ENCODE measurements at regions not wholly inside any gene's neighbourhood (a gene's known extent, or its start where the extent isn't known, plus 50 kb on each side); places are given as distances from the start of the nearest gene placed in this dataset.

- TF ChIP-seq CTCF (IDR thresholded peaks at IDR 0.05), result no peak
- no peaks in the 10 kb centered on the region for H3K4me1 ChIP-seq (ENCODE audit: insufficient read depth, low read length)
- H3K27ac Mint-ChIP-seq, result no peak overlapping the region
- ChIA-PET POLR2A (no interaction called here), CTCF (no interaction called here)
- H3K4me3 ChIP-seq (ENCODE audit: low read length), result no peak overlapping the region
- no peaks in the 10 kb centered on the region for H3K27me3 Mint-ChIP-seq
- intact Hi-C loops (cut with DNase I, micrococcal nuclease), result no loop called here
- DNase-seq (peak in 3 of 14 experiments; percentile 21 to 43 (median 36)), ATAC-seq (ENCODE audit: poor library complexity) (peak; percentile 29)
- peaks cover 22% of the 10 kb centered on the region for H3K4me1 Mint-ChIP-seq (ENCODE audit: low read depth)
- peaks cover 2% of the 10 kb centered on the region for H3K9me3 Mint-ChIP-seq
- no peaks in the 10 kb centered on the region for H3K36me3 Mint-ChIP-seq (ENCODE audit: low read depth)
- no peaks in the 10 kb centered on the region for H3K36me3 ChIP-seq (ENCODE audit: insufficient read depth, low read length)
- H3K27me3 ChIP-seq (ENCODE audit: control insufficient read depth in 1 of 2, insufficient read depth in 2 of 2, low read length in 2 of 2), result no peaks in the 10 kb centered on the region
- H3K4me3 Mint-ChIP-seq, result no peak overlapping the region
- H3K9me3 ChIP-seq (ENCODE audit: control insufficient read depth in 1 of 2, insufficient read depth in 1 of 2, low read length in 2 of 2), result no peaks in the 10 kb centered on the region
- H3K27ac ChIP-seq (ENCODE audit: low read depth in 1 of 2, low read length in 2 of 2), result no peak overlapping the region
These were observed 971.7 kb downstream of the FLRT2 start for GRCh38 chr14:86501611-86502010.

DNA sequence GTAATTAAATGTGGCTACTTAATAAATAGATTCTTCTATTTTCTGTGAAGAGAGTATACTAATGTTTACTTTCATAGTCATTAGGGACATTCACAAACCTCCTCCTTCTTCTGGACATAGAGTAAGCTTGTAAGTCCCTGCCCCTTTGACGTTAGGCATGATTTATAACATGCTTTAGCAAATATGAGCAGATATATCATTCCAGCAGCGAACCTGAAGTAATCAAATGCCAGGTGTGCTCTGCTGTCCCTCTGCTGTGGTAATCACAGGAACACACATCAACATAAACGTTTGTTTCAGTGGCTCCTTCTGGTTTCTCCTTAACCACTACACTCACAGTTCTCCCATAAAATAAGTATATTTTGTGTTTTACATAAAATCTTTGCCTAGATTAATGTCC lies 961.8 kb downstream of the FLRT2 start:
- H3K4me1 Mint-ChIP-seq (ENCODE audit: low read depth), result no peaks in the 10 kb centered on the region
- H3K9me3 ChIP-seq (ENCODE audit: control insufficient read depth in 1 of 2, insufficient read depth in 1 of 2, low read length in 2 of 2), result peaks cover 0 to 3% of the 10 kb centered on the region in 2 experiments
- no peak overlapping the region for H3K27ac Mint-ChIP-seq
- ChIA-PET CTCF (no interaction called here), POLR2A (no interaction called here)
- no peaks in the 10 kb centered on the region for H3K27me3 Mint-ChIP-seq
- no peaks in the 10 kb centered on the region for H3K36me3 ChIP-seq (ENCODE audit: insufficient read depth, low read length)
- no peak for TF ChIP-seq CTCF (IDR thresholded peaks at IDR 0.05)
- no peaks in the 10 kb centered on the region for H3K27me3 ChIP-seq (ENCODE audit: control insufficient read depth in 1 of 2, insufficient read depth in 2 of 2, low read length in 2 of 2)
- DNase-seq (no peak), ATAC-seq (ENCODE audit: poor library complexity) (no peak)
- H3K4me3 ChIP-seq (ENCODE audit: low read length), result no peak overlapping the region
- H3K4me3 Mint-ChIP-seq, result no peak overlapping the region
- H3K36me3 Mint-ChIP-seq (ENCODE audit: low read depth), result no peaks in the 10 kb centered on the region
- no peak overlapping the region for H3K27ac ChIP-seq (ENCODE audit: low read depth in 1 of 2, low read length in 2 of 2)
- no peaks in the 10 kb centered on the region for H3K4me1 ChIP-seq (ENCODE audit: insufficient read depth, low read length)
- intact Hi-C loops (cut with DNase I, micrococcal nuclease), result no loop called here
- peaks cover 4% of the 10 kb centered on the region for H3K9me3 Mint-ChIP-seq

GRCh38 chr14:86481104-86481503 lies 951.2 kb downstream of the FLRT2 start:
- Histone ChIP-seq H3K27ac (ENCODE audit: low read depth in 1 of 2, low read length in 2 of 2) (no peak overlapping the region), H3K9me3 (ENCODE audit: control insufficient read depth in 1 of 2, insufficient read depth in 1 of 2, low read length in 2 of 2) (no peaks in the 10 kb centered on the region), H3K36me3 (ENCODE audit: insufficient read depth, low read length) (no peaks in the 10 kb centered on the region), H3K27me3 (ENCODE audit: control insufficient read depth in 1 of 2, insufficient read depth in 2 of 2, low read length in 2 of 2) (no peaks in the 10 kb centered on the region), H3K4me3 (ENCODE audit: low read length) (no peak overlapping the region), H3K4me1 (ENCODE audit: insufficient read depth, low read length) (no peaks in the 10 kb centered on the region)
- POLR2A ChIA-PET, result no interaction called here
- ATAC-seq (ENCODE audit: poor library complexity) (no peak), DNase-seq (no peak)
- Mint-ChIP-seq H3K27ac (no peak overlapping the region), H3K4me1 (ENCODE audit: low read depth) (no peaks in the 10 kb centered on the region), H3K4me3 (no peak overlapping the region), H3K9me3 (no peaks in the 10 kb centered on the region), H3K36me3 (ENCODE audit: low read depth) (no peaks in the 10 kb centered on the region), H3K27me3 (no peaks in the 10 kb centered on the region)
- TF ChIP-seq CTCF (IDR thresholded peaks at IDR 0.05), result no peak
- CTCF ChIA-PET, result no interaction called here
- intact Hi-C loops (cut with DNase I, micrococcal nuclease), result no loop called here
